ENCODE measurements at regions not wholly inside any gene's neighbourhood (a gene's known extent, or its start where the extent isn't known, plus 50 kb on each side); places are given as distances from the start of the nearest gene placed in this dataset.
"Not testable (repeated sequence)": the region's sequence is repeated elsewhere in the genome, so short reads cannot be mapped to it uniquely, and the experiment has no call there.

GRCh38 chr3:74273555-74274402, 340.7 kb downstream of the CNTN3 start:
- no peak for DNase-seq (ENCODE audit: low spot score)

GRCh38 chr3:74273091-74273490, 341.4 kb downstream of the CNTN3 start:
- peak; percentile 49 for DNase-seq (ENCODE audit: low spot score)

- no peak for DNase-seq (ENCODE audit: low spot score)
Measured at GRCh38 chr3:74271541-74271940, 342.9 kb downstream of the CNTN3 start.

- no peak for DNase-seq (ENCODE audit: low spot score)
Measured at GRCh38 chr3:74269689-74270088, 344.8 kb downstream of the CNTN3 start.

- no peak for DNase-seq (ENCODE audit: low spot score)
Measured at GRCh38 chr3:74268753-74269152, 345.7 kb downstream of the CNTN3 start.

- no peak for DNase-seq (ENCODE audit: low spot score)
Measured at GRCh38 chr3:74267588-74268184, 346.8 kb downstream of the CNTN3 start.

GRCh38 chr3:74267131-74267530, 347.3 kb downstream of the CNTN3 start:
- peak; percentile 9 for DNase-seq (ENCODE audit: low spot score)

GRCh38 chr3:74265069-74265468, 349.4 kb downstream of the CNTN3 start:
- no peak for DNase-seq (ENCODE audit: low spot score)

- no peak for DNase-seq (ENCODE audit: low spot score)
Measured at GRCh38 chr3:74263031-74263430, 351.4 kb downstream of the CNTN3 start.

- DNase-seq (ENCODE audit: low spot score), result no peak
Measured at GRCh38 chr3:74233091-74233490, 381.4 kb downstream of the CNTN3 start.

- no peak for DNase-seq (ENCODE audit: low spot score)
Measured at GRCh38 chr3:74217467-74217866, 397.0 kb downstream of the CNTN3 start.

- no peak for DNase-seq (ENCODE audit: low spot score)
Measured at GRCh38 chr3:74214286-74214685, 400.2 kb downstream of the CNTN3 start.

GRCh38 chr3:74210739-74211138, 403.7 kb downstream of the CNTN3 start:
- no peak for DNase-seq (ENCODE audit: low spot score)

- DNase-seq (ENCODE audit: low spot score), result no peak
Measured at GRCh38 chr3:74200952-74201351, 413.5 kb downstream of the CNTN3 start.

- DNase-seq (ENCODE audit: low spot score), result not testable (repeated sequence)
Measured at GRCh38 chr3:74178664-74179063, 435.8 kb downstream of the CNTN3 start.

- no peak for DNase-seq (ENCODE audit: low spot score)
Measured at GRCh38 chr3:74173090-74173489, 441.4 kb downstream of the CNTN3 start.

GRCh38 chr3:74167926-74168325, 446.5 kb downstream of the CNTN3 start:
- no peak for DNase-seq (ENCODE audit: low spot score)

- no peak for DNase-seq (ENCODE audit: low spot score)
Measured at GRCh38 chr3:74165211-74165610, 449.2 kb downstream of the CNTN3 start.

GRCh38 chr3:74149466-74149865, 465.0 kb downstream of the CNTN3 start:
- no peak for DNase-seq (ENCODE audit: low spot score)

GRCh38 chr3:74145277-74145676, 469.2 kb downstream of the CNTN3 start:
- no peak for DNase-seq (ENCODE audit: low spot score)

GRCh38 chr3:74139648-74140047, 474.8 kb downstream of the CNTN3 start:
- no peak for DNase-seq (ENCODE audit: low spot score)

- DNase-seq (ENCODE audit: low spot score), result no peak
Measured at GRCh38 chr3:74137790-74138189, 476.7 kb downstream of the CNTN3 start.

- DNase-seq (ENCODE audit: low spot score), result no peak
Measured at GRCh38 chr3:74135808-74136207, 478.7 kb downstream of the CNTN3 start.

- no peak for DNase-seq (ENCODE audit: low spot score)
Measured at GRCh38 chr3:74134831-74135230, 479.6 kb downstream of the CNTN3 start.

Measured in AG08395 (cell line).